ENCODE measurements at regions not wholly inside any gene's neighbourhood (a gene's known extent, or its start where the extent isn't known, plus 50 kb on each side); places are given as distances from the start of the nearest gene placed in this dataset.

DNA sequence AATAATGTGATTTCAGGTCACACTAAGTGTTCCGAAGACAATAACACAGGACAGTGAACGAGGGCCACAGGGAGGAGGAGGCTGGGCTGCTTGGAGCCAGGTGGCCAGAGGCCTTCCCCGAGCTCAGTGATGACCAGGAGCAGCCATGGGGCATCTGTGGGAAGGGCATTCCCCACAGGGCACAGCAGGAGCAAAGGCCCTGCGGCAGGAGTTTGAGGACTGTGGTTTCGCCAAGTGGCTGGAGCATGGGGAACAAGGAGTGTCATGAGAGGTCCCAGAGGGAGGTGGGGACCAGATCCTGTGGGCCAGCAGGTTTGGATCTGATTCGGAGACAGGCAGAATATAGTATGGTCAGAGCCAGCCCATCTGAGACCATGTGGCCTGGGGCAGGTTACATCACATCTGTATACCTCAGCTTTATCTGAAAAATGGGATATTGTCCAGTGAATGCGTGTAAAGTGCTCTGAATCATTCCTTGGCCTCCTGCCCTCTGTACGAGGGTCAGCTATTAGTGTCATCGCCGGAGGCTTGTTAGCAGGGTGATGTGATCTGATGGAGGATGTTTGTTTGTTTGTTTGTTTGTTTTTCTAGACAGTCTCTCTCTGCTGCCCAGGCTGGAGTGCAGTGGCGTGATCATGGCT is 176.8 kb downstream of the KATNIP start:
- Histone ChIP-seq H3K4me1 (ENCODE audit: control extremely low read depth in 1 of 4, control insufficient read depth in 4 of 4, insufficient read depth in 4 of 4, low read length in 3 of 4) (peaks cover 5 to 34% (median 26%) of the 10 kb centered on the region in 4 experiments), H3K36me3 (ENCODE audit: control insufficient read depth in 4 of 4, insufficient read depth in 4 of 4, low read length in 3 of 4) (peaks cover 0 to 12% (median 7%) of the 10 kb centered on the region in 4 experiments), H3K27ac (ENCODE audit: insufficient read depth in 1 of 2, low read depth in 1 of 2, low read length in 2 of 2, poor library complexity in 1 of 2, severe bottlenecking in 2 of 2) (no peak overlapping the region), H3K9me3 (ENCODE audit: control extremely low read depth in 1 of 5, control insufficient read depth in 4 of 5, insufficient read depth in 2 of 5, low read depth in 1 of 5, low read length in 4 of 5) (no peaks in the 10 kb centered on the region), H3K27me3 (replicated peaks in 2 of 5; ENCODE audit: control insufficient read depth in 4 of 5, insufficient read depth in 5 of 5, low read length in 4 of 5) (no peaks in the 10 kb centered on the region), H3K4me3 (ENCODE audit: control insufficient read depth in 1 of 7, extremely low read depth in 1 of 7, insufficient read depth in 4 of 7, low read depth in 2 of 7, low read length in 6 of 7) (no peak overlapping the region)
- WGBS (ENCODE audit: insufficient coverage), result over 99% methylated on average over 11 of the region's 11 CpGs
- ChIA-PET CTCF (interaction anchor here (1.2 kb wide), 1 partner anchor 22 kb away, joined by 3 read pairs; no protein-coding TSS in a partner anchor), POLR2A (no interaction called here)
- no peak for DNase-seq

DNA sequence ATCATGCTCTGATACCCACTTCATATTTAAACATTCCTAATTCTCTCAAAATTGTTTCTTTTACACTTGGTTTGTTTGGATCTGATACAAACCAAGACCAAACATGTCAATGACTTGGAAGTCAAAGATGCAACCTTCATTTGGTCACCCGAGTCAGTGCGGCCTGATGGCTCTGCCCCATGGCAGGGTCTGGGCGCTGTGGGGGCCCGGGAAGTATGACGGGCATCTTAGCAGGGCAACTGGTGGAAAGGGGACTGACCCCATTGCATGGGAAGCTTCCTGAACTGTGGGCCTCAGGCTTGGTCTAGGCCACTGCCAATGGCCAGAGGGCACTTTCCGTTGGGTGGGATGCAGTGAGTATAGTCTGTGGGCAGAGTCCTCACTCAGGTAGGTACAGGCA is 178.0 kb downstream of the KATNIP start:
- ChIA-PET CTCF (no interaction called here), POLR2A (no interaction called here)
- WGBS (ENCODE audit: insufficient coverage), result 90% methylated on average over 2 of the region's 6 CpGs
- Histone ChIP-seq H3K27ac (ENCODE audit: insufficient read depth in 1 of 2, low read depth in 1 of 2, low read length in 2 of 2, poor library complexity in 1 of 2, severe bottlenecking in 2 of 2) (no peak overlapping the region), H3K27me3 (replicated peaks in 2 of 5; ENCODE audit: control insufficient read depth in 4 of 5, insufficient read depth in 5 of 5, low read length in 4 of 5) (no peaks in the 10 kb centered on the region), H3K36me3 (ENCODE audit: control insufficient read depth in 4 of 4, insufficient read depth in 4 of 4, low read length in 3 of 4) (peaks cover 0 to 10% (median 5%) of the 10 kb centered on the region in 4 experiments), H3K4me1 (ENCODE audit: control extremely low read depth in 1 of 4, control insufficient read depth in 4 of 4, insufficient read depth in 4 of 4, low read length in 3 of 4) (peaks cover 5 to 32% (median 26%) of the 10 kb centered on the region in 4 experiments), H3K4me3 (ENCODE audit: control insufficient read depth in 1 of 7, extremely low read depth in 1 of 7, insufficient read depth in 4 of 7, low read depth in 2 of 7, low read length in 6 of 7) (no peak overlapping the region), H3K9me3 (ENCODE audit: control extremely low read depth in 1 of 5, control insufficient read depth in 4 of 5, insufficient read depth in 2 of 5, low read depth in 1 of 5, low read length in 4 of 5) (no peaks in the 10 kb centered on the region)
- no peak for DNase-seq

DNA sequence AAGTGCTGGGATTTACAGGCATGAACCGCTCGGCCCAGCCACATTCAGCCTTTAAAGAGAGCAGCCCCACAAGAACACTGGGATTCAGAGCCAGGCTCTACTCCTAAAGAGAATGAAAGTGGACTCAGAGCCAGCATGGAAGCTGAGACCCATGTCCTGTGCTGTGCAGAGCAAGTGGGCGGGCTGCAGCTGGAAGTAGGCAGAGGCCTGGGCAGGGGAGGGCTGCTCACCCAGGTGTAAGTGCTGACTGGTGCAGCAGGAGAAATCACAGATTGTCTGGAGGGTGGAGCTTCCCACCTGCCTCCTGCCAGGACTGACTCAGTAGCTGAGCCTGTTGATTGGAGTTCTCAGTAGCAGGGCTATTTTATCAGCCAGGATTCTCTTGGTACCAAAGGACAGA is 178.7 kb downstream of the KATNIP start:
- 100% methylated on average over 3 of the region's 3 CpGs for WGBS (ENCODE audit: insufficient coverage)
- peaks cover 0 to 8% (median 4%) of the 10 kb centered on the region in 4 experiments for H3K36me3 ChIP-seq (ENCODE audit: control insufficient read depth in 4 of 4, insufficient read depth in 4 of 4, low read length in 3 of 4)
- CTCF ChIA-PET, result interaction anchor here (1.0 to 2.0 kb wide), 3 partner anchors 21 to 30 kb away, joined by 3 to 5 read pairs (median 4); no protein-coding TSS in a partner anchor
- no peak overlapping the region for H3K4me3 ChIP-seq (ENCODE audit: control insufficient read depth in 1 of 7, extremely low read depth in 1 of 7, insufficient read depth in 4 of 7, low read depth in 2 of 7, low read length in 6 of 7)
- POLR2A ChIA-PET, result no interaction called here
- peaks cover 5 to 31% (median 26%) of the 10 kb centered on the region in 4 experiments for H3K4me1 ChIP-seq (ENCODE audit: control extremely low read depth in 1 of 4, control insufficient read depth in 4 of 4, insufficient read depth in 4 of 4, low read length in 3 of 4)
- H3K9me3 ChIP-seq (ENCODE audit: control extremely low read depth in 1 of 5, control insufficient read depth in 4 of 5, insufficient read depth in 2 of 5, low read depth in 1 of 5, low read length in 4 of 5), result no peaks in the 10 kb centered on the region
- no peak overlapping the region for H3K27ac ChIP-seq (ENCODE audit: insufficient read depth in 1 of 2, low read depth in 1 of 2, low read length in 2 of 2, poor library complexity in 1 of 2, severe bottlenecking in 2 of 2)
- H3K27me3 ChIP-seq (replicated peaks in 2 of 5; ENCODE audit: control insufficient read depth in 4 of 5, insufficient read depth in 5 of 5, low read length in 4 of 5), result no peaks in the 10 kb centered on the region
- DNase-seq, result no peak

DNA sequence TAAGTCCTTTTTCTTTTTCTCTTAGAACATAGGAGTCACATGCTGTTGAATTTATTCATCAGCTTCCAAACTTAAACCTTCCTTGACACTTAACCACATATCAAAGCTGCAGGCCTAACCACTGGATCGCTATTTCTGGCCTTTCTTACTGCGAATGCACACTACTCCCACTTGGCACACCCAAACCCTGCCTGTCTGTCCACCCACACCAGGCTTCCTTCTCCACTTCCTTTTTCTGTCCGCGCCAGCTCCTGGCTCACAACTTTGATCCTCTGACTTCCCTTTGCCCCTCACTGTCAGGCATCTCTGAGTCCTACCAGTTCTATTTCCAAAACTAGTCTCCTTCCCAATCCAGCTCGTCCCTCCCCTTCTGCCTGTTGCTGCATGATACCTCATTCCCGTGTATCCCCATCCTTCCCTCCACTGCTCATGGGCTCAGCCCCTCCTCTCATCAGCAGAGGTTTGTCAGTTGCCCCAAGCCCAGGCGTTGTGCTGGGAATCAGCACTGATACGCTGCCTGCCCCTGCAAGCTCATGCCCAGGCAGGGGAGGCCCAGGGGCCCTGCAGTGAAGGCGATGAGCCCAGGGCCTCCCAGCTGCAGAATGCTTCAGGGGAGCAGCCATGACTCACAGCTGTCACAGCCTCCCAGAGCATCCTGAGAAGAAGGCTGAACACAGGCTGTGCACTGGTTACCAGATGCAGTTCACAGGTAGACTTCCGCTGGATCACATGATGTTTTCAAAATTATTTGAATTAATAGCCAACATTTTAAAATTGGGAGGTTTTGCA is 179.8 kb downstream of the KATNIP start:
- ChIA-PET CTCF (interaction anchor here (1.3 to 2.0 kb wide), 3 partner anchors 10 to 24 kb away, joined by 3 to 5 read pairs (median 4); no protein-coding TSS in a partner anchor), POLR2A (interaction anchor here (1.0 kb wide), 1 partner anchor 47 kb away, joined by 3 read pairs; no protein-coding TSS in a partner anchor)
- Histone ChIP-seq H3K9me3 (ENCODE audit: control extremely low read depth in 1 of 5, control insufficient read depth in 4 of 5, insufficient read depth in 2 of 5, low read depth in 1 of 5, low read length in 4 of 5) (no peaks in the 10 kb centered on the region), H3K4me3 (ENCODE audit: control insufficient read depth in 1 of 7, extremely low read depth in 1 of 7, insufficient read depth in 4 of 7, low read depth in 2 of 7, low read length in 6 of 7) (no peak overlapping the region), H3K4me1 (ENCODE audit: control extremely low read depth in 1 of 4, control insufficient read depth in 4 of 4, insufficient read depth in 4 of 4, low read length in 3 of 4) (peaks cover 5 to 28% (median 22%) of the 10 kb centered on the region in 4 experiments), H3K27ac (ENCODE audit: insufficient read depth in 1 of 2, low read depth in 1 of 2, low read length in 2 of 2, poor library complexity in 1 of 2, severe bottlenecking in 2 of 2) (no peak overlapping the region), H3K36me3 (ENCODE audit: control insufficient read depth in 4 of 4, insufficient read depth in 4 of 4, low read length in 3 of 4) (peaks cover 0 to 5% (median 4%) of the 10 kb centered on the region in 4 experiments), H3K27me3 (replicated peaks in 2 of 5; ENCODE audit: control insufficient read depth in 4 of 5, insufficient read depth in 5 of 5, low read length in 4 of 5) (no peaks in the 10 kb centered on the region)
- WGBS (ENCODE audit: insufficient coverage), result 5% methylated on average over 9 of the region's 10 CpGs
- peak; percentile 46 to 89 (median 83) for DNase-seq

GRCh38 chr16:27730661-27731210 is 180.8 kb downstream of the KATNIP start:
- CTCF ChIA-PET, result interaction anchor here (1.3 to 2.0 kb wide), 2 partner anchors 9 to 19 kb away, joined by 3 to 5 read pairs; no protein-coding TSS in a partner anchor
- no peak for DNase-seq
- Histone ChIP-seq H3K27me3 (replicated peaks in 2 of 5; ENCODE audit: control insufficient read depth in 4 of 5, insufficient read depth in 5 of 5, low read length in 4 of 5) (no peaks in the 10 kb centered on the region), H3K36me3 (ENCODE audit: control insufficient read depth in 4 of 4, insufficient read depth in 4 of 4, low read length in 3 of 4) (peaks cover 0 to 5% (median 4%) of the 10 kb centered on the region in 4 experiments), H3K9me3 (ENCODE audit: control extremely low read depth in 1 of 5, control insufficient read depth in 4 of 5, insufficient read depth in 2 of 5, low read depth in 1 of 5, low read length in 4 of 5) (no peaks in the 10 kb centered on the region), H3K4me3 (ENCODE audit: control insufficient read depth in 1 of 7, extremely low read depth in 1 of 7, insufficient read depth in 4 of 7, low read depth in 2 of 7, low read length in 6 of 7) (no peak overlapping the region), H3K4me1 (ENCODE audit: control extremely low read depth in 1 of 4, control insufficient read depth in 4 of 4, insufficient read depth in 4 of 4, low read length in 3 of 4) (peaks cover 5 to 28% (median 22%) of the 10 kb centered on the region in 4 experiments), H3K27ac (ENCODE audit: insufficient read depth in 1 of 2, low read depth in 1 of 2, low read length in 2 of 2, poor library complexity in 1 of 2, severe bottlenecking in 2 of 2) (no peak overlapping the region)
- POLR2A ChIA-PET, result no interaction called here
- WGBS (ENCODE audit: insufficient coverage), result 98% methylated on average over 5 of the region's 6 CpGs

- CTCF ChIA-PET, result no interaction called here
- no peak overlapping the region for H3K4me3 ChIP-seq (ENCODE audit: control insufficient read depth in 1 of 7, extremely low read depth in 1 of 7, insufficient read depth in 4 of 7, low read depth in 2 of 7, low read length in 6 of 7)
- POLR2A ChIA-PET, result no interaction called here
These were observed 185.1 kb downstream of the KATNIP start for GRCh38 chr16:27735031-27735430.

More at GRCh38 chr16:27735031-27735430, 185.1 kb downstream of the KATNIP start:
- Histone ChIP-seq H3K27me3 (replicated peaks in 2 of 5; ENCODE audit: control insufficient read depth in 4 of 5, insufficient read depth in 5 of 5, low read length in 4 of 5) (no peaks in the 10 kb centered on the region), H3K27ac (ENCODE audit: insufficient read depth in 1 of 2, low read depth in 1 of 2, low read length in 2 of 2, poor library complexity in 1 of 2, severe bottlenecking in 2 of 2) (no peak overlapping the region), H3K36me3 (ENCODE audit: control insufficient read depth in 4 of 4, insufficient read depth in 4 of 4, low read length in 3 of 4) (peaks cover 0 to 2% (median 0%) of the 10 kb centered on the region in 4 experiments), H3K9me3 (ENCODE audit: control extremely low read depth in 1 of 5, control insufficient read depth in 4 of 5, insufficient read depth in 2 of 5, low read depth in 1 of 5, low read length in 4 of 5) (no peaks in the 10 kb centered on the region), H3K4me1 (ENCODE audit: control extremely low read depth in 1 of 4, control insufficient read depth in 4 of 4, insufficient read depth in 4 of 4, low read length in 3 of 4) (peaks cover 0 to 6% (median under 1%) of the 10 kb centered on the region in 4 experiments)
- WGBS (ENCODE audit: insufficient coverage), result 100% methylated on average over 3 of the region's 5 CpGs
- DNase-seq, result no peak
